ENCODE measurements at regions not wholly inside any gene's neighbourhood (a gene's known extent, or its start where the extent isn't known, plus 50 kb on each side); places are given as distances from the start of the nearest gene placed in this dataset.

DNA sequence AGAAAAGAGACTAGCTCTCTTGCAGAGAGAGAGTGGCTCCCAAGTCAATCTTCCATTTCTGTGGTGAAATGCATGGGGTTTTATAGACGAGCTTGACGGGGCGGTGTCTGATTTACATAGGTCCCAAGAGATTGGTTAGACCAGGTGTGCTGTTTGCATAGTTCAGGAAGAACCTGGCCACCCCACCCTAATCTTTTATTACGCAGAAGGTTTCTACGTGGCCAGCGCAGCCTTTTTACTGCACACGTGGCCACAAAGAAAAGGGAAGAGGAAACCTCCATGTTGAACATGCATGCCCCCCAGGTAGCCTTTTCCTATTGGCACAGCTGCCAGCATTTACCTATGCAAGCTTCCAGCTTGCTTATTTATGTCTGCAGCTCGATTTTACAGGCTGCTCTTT lies 92.1 kb downstream of the CAVIN4 start:
- no peaks in the 10 kb centered on the region for H3K9me3 ChIP-seq (ENCODE audit: control insufficient read depth, insufficient read depth, low read length)
- H3K4me3 ChIP-seq (ENCODE audit: low read depth, low read length), result no peak overlapping the region
- 66% methylated on average over 5 of the region's 8 CpGs for WGBS (ENCODE audit: insufficient coverage)
- no peak for DNase-seq (ENCODE audit: low read depth in 4 of 6, low spot score in 6 of 6)
- H3K27me3 ChIP-seq (ENCODE audit: control insufficient read depth, insufficient read depth, low read length), result no peaks in the 10 kb centered on the region
- H3K36me3 ChIP-seq (ENCODE audit: control insufficient read depth, insufficient read depth, low read length), result no peaks in the 10 kb centered on the region
- peaks cover 3% of the 10 kb centered on the region for H3K4me1 ChIP-seq (ENCODE audit: control insufficient read depth, insufficient read depth, low read length)
- H3K27ac ChIP-seq (ENCODE audit: low read depth, low read length), result no peak overlapping the region

- Histone ChIP-seq H3K4me1 (ENCODE audit: control insufficient read depth, insufficient read depth, low read length) (peaks cover 3% of the 10 kb centered on the region), H3K27me3 (ENCODE audit: control insufficient read depth, insufficient read depth, low read length) (no peaks in the 10 kb centered on the region), H3K36me3 (ENCODE audit: control insufficient read depth, insufficient read depth, low read length) (no peaks in the 10 kb centered on the region), H3K27ac (ENCODE audit: low read depth, low read length) (no peak overlapping the region), H3K4me3 (ENCODE audit: low read depth, low read length) (no peak overlapping the region), H3K9me3 (ENCODE audit: control insufficient read depth, insufficient read depth, low read length) (no peaks in the 10 kb centered on the region)
- DNase-seq (ENCODE audit: low read depth in 4 of 6, low spot score in 6 of 6), result peak in 3 of 6 donors; percentile 57 to 87 (median 82)
- WGBS (ENCODE audit: insufficient coverage), result no CpG with 5 or more reads among the region's 2 CpGs
These were observed 92.8 kb downstream of the CAVIN4 start for GRCh38 chr9:100670719-100671118.

DNA sequence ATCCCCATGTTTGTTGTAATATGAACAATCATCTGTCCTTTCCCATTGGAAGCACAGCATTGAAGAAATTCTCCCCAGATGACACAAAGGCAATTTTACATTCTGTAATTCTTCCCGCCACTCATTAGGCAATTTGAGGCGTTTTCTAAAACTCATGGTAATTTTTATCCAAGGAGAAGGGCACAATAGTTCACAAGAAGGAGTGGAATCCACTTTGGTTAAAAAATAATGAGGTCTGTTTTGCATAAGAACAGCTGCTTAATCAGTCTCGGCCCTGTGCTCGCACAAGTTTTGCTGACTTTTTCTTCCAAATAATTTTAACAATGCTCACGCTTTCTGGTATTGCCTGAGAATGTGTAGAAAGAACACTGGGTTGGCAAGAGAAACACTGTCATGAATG lies 94.0 kb downstream of the CAVIN4 start:
- Histone ChIP-seq H3K27me3 (ENCODE audit: control insufficient read depth, insufficient read depth, low read length) (no peaks in the 10 kb centered on the region), H3K36me3 (ENCODE audit: control insufficient read depth, insufficient read depth, low read length) (no peaks in the 10 kb centered on the region), H3K9me3 (ENCODE audit: control insufficient read depth, insufficient read depth, low read length) (no peaks in the 10 kb centered on the region), H3K27ac (ENCODE audit: low read depth, low read length) (no peak overlapping the region), H3K4me3 (ENCODE audit: low read depth, low read length) (no peak overlapping the region), H3K4me1 (ENCODE audit: control insufficient read depth, insufficient read depth, low read length) (peaks cover 3% of the 10 kb centered on the region)
- DNase-seq (ENCODE audit: low read depth in 4 of 6, low spot score in 6 of 6), result no peak
- WGBS (ENCODE audit: insufficient coverage), result no CpG with 5 or more reads among the region's 5 CpGs

- H3K4me1 ChIP-seq (ENCODE audit: control insufficient read depth, insufficient read depth, low read length), result peaks cover 3% of the 10 kb centered on the region
- DNase-seq (ENCODE audit: low read depth in 4 of 6, low spot score in 6 of 6), result no peak
- no peaks in the 10 kb centered on the region for H3K36me3 ChIP-seq (ENCODE audit: control insufficient read depth, insufficient read depth, low read length)
- H3K27me3 ChIP-seq (ENCODE audit: control insufficient read depth, insufficient read depth, low read length), result no peaks in the 10 kb centered on the region
- no peaks in the 10 kb centered on the region for H3K9me3 ChIP-seq (ENCODE audit: control insufficient read depth, insufficient read depth, low read length)
- 57% methylated on average over 1 of the region's 2 CpGs for WGBS (ENCODE audit: insufficient coverage)
- no peak overlapping the region for H3K27ac ChIP-seq (ENCODE audit: low read depth, low read length)
- H3K4me3 ChIP-seq (ENCODE audit: low read depth, low read length), result no peak overlapping the region
These were observed 95.4 kb downstream of the CAVIN4 start for GRCh38 chr9:100673249-100673648.

DNA sequence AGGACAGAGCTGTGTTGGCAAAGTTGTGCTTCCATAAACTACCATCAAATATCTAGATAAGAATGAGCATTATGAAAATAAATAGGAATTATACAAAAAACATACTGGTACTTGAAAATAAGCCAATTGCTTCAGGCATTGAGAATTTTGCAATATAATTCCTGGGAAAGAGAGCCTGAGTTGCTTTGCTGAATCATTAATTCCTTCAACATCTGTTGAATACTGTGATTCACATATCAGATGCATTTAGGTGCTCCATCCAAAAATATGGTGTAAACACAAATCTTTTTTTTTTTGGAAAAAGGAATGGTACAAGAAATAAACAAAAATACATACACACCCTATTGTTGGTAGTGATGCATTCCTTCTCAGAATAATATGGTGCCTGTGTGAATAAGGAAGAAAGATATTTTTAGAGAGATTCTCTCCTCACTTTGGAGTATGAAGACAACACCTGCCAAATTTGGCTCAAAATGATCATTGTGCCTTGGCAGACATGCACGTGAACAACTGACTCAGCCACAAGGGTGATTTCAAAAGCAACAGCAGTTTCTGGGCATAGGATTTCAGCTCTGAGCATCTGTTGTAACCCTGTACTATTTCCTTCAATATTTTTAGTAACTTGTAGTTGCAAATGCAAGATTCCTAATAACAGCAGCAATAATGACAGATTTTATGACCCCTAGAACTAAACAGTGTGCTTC lies 96.7 kb downstream of the CAVIN4 start:
- Histone ChIP-seq H3K36me3 (ENCODE audit: control insufficient read depth, insufficient read depth, low read length) (no peaks in the 10 kb centered on the region), H3K4me3 (ENCODE audit: low read depth, low read length) (no peak overlapping the region), H3K27me3 (ENCODE audit: control insufficient read depth, insufficient read depth, low read length) (no peaks in the 10 kb centered on the region), H3K9me3 (ENCODE audit: control insufficient read depth, insufficient read depth, low read length) (no peaks in the 10 kb centered on the region), H3K27ac (ENCODE audit: low read depth, low read length) (no peak overlapping the region), H3K4me1 (ENCODE audit: control insufficient read depth, insufficient read depth, low read length) (peaks cover 3% of the 10 kb centered on the region)
- DNase-seq (ENCODE audit: low read depth in 4 of 6, low spot score in 6 of 6), result peak in 2 of 6 donors; percentile 82 to 89
- WGBS (ENCODE audit: insufficient coverage), result no CpG with 5 or more reads among the region's 1 CpG

GRCh38 chr9:100679834-100680233 lies 102.0 kb downstream of the CAVIN4 start:
- no CpG with 5 or more reads among the region's 2 CpGs for WGBS (ENCODE audit: insufficient coverage)
- Histone ChIP-seq H3K4me3 (ENCODE audit: low read depth, low read length) (no peak overlapping the region), H3K9me3 (ENCODE audit: control insufficient read depth, insufficient read depth, low read length) (no peaks in the 10 kb centered on the region), H3K4me1 (ENCODE audit: control insufficient read depth, insufficient read depth, low read length) (no peaks in the 10 kb centered on the region), H3K27ac (ENCODE audit: low read depth, low read length) (no peak overlapping the region), H3K27me3 (ENCODE audit: control insufficient read depth, insufficient read depth, low read length) (no peaks in the 10 kb centered on the region), H3K36me3 (ENCODE audit: control insufficient read depth, insufficient read depth, low read length) (no peaks in the 10 kb centered on the region)
- DNase-seq (ENCODE audit: low read depth in 4 of 6, low spot score in 6 of 6), result no peak

DNA sequence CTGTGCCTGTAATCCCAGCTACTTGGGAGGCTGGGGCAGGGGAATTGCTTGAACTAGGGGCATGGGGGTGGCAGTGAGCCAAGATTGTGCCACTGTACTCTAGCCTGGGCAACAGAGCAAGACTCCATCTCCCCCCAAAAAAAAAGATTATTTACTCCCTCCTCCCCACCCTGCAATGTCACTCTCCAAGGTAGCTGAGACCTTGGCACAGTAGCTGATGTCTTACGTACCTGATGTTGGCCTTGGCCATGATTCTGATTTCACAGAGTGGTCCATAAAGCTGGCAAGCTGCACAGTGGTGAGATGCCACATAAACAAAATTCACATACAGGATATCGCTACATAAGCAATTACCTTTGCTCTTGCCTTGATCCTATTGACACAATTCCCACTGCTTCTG lies 108.5 kb downstream of the CAVIN4 start:
- Histone ChIP-seq H3K27me3 (ENCODE audit: control insufficient read depth, insufficient read depth, low read length) (no peaks in the 10 kb centered on the region), H3K4me1 (ENCODE audit: control insufficient read depth, insufficient read depth, low read length) (no peaks in the 10 kb centered on the region), H3K36me3 (ENCODE audit: control insufficient read depth, insufficient read depth, low read length) (no peaks in the 10 kb centered on the region), H3K27ac (ENCODE audit: low read depth, low read length) (no peak overlapping the region), H3K4me3 (ENCODE audit: low read depth, low read length) (no peak overlapping the region), H3K9me3 (ENCODE audit: control insufficient read depth, insufficient read depth, low read length) (no peaks in the 10 kb centered on the region)
- WGBS (ENCODE audit: insufficient coverage), result 100% methylated on average over 1 of the region's 2 CpGs
- DNase-seq (ENCODE audit: low read depth in 4 of 6, low spot score in 6 of 6), result no peak

GRCh38 chr9:100689635-100690034 lies 111.8 kb downstream of the CAVIN4 start:
- H3K27ac ChIP-seq (ENCODE audit: low read depth, low read length), result no peak overlapping the region
- WGBS (ENCODE audit: insufficient coverage), result 96% methylated on average over 3 of the region's 3 CpGs
- H3K27me3 ChIP-seq (ENCODE audit: control insufficient read depth, insufficient read depth, low read length), result no peaks in the 10 kb centered on the region

GRCh38 chr9:100690438-100690837 lies 112.6 kb downstream of the CAVIN4 start:
- H3K9me3 ChIP-seq (ENCODE audit: control insufficient read depth, insufficient read depth, low read length), result no peaks in the 10 kb centered on the region
- no peak for DNase-seq (ENCODE audit: low read depth in 4 of 6, low spot score in 6 of 6)
- no peaks in the 10 kb centered on the region for H3K36me3 ChIP-seq (ENCODE audit: control insufficient read depth, insufficient read depth, low read length)
- no peaks in the 10 kb centered on the region for H3K27me3 ChIP-seq (ENCODE audit: control insufficient read depth, insufficient read depth, low read length)
- H3K4me3 ChIP-seq (ENCODE audit: low read depth, low read length), result no peak overlapping the region
- no peaks in the 10 kb centered on the region for H3K4me1 ChIP-seq (ENCODE audit: control insufficient read depth, insufficient read depth, low read length)
- WGBS (ENCODE audit: insufficient coverage), result 56% methylated on average over 1 of the region's 5 CpGs
- H3K27ac ChIP-seq (ENCODE audit: low read depth, low read length), result no peak overlapping the region

More at GRCh38 chr9:100689635-100690034, 111.8 kb downstream of the CAVIN4 start:
- DNase-seq (ENCODE audit: low read depth in 4 of 6, low spot score in 6 of 6), result no peak
- H3K9me3 ChIP-seq (ENCODE audit: control insufficient read depth, insufficient read depth, low read length), result no peaks in the 10 kb centered on the region
- H3K4me1 ChIP-seq (ENCODE audit: control insufficient read depth, insufficient read depth, low read length), result no peaks in the 10 kb centered on the region
- H3K4me3 ChIP-seq (ENCODE audit: low read depth, low read length), result no peak overlapping the region
- no peaks in the 10 kb centered on the region for H3K36me3 ChIP-seq (ENCODE audit: control insufficient read depth, insufficient read depth, low read length)

DNA sequence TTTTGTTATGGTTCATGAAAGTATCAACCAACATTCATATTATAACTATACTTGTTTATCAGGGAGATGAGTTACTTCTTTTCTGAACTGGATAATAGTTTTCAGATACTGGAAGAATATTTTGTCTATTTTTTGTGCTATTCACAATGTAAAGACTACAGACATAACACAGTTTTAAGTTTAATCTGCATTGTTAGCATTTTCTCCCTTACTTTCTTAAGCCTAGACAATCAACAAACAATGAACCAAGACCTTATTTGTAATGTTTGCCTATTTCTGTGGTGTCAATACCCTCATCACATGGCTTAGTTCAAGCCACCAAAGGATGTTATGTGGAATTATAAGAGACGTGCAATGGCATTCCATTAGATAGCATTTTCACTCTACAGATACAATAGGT lies 119.5 kb downstream of the CAVIN4 start:
- H3K4me1 ChIP-seq (ENCODE audit: control insufficient read depth, insufficient read depth, low read length), result no peaks in the 10 kb centered on the region
- no peak for DNase-seq (ENCODE audit: low read depth in 4 of 6, low spot score in 6 of 6)
- H3K27me3 ChIP-seq (ENCODE audit: control insufficient read depth, insufficient read depth, low read length), result no peaks in the 10 kb centered on the region
- WGBS (ENCODE audit: insufficient coverage), result no CpG with 5 or more reads among the region's 1 CpG
- H3K9me3 ChIP-seq (ENCODE audit: control insufficient read depth, insufficient read depth, low read length), result no peaks in the 10 kb centered on the region
- no peaks in the 10 kb centered on the region for H3K36me3 ChIP-seq (ENCODE audit: control insufficient read depth, insufficient read depth, low read length)
- H3K27ac ChIP-seq (ENCODE audit: low read depth, low read length), result no peak overlapping the region
- no peak overlapping the region for H3K4me3 ChIP-seq (ENCODE audit: low read depth, low read length)
